Adrenal gland (tissue), 5 donors: ENCODE measurements at regions not wholly inside any gene's neighbourhood (a gene's known extent, or its start where the extent isn't known, plus 50 kb on each side); places are given as distances from the start of the nearest gene placed in this dataset.

ENCODE experiments used
- POLR2A ChIP-seq, 2 donors: fragments of 450-650 bp; IDR thresholded peaks; one replicate each; pipeline ENCODE4 v1.6.1; 2017; ENCODE audit warnings: antibody characterized with exemption in 2 of 2, mild to moderate bottlenecking in 2 of 2, moderate library complexity in 1 of 2
- TF ChIP-seq, protein P1 (sequence below), 6 experiments: fragments of 450-650 bp in 4 of 6; fragments of 200-600 bp in 2 of 6; sonication (generic) in 1 of 6; IDR thresholded peaks; 1 replicate in 5 of 6; 2 replicates in 1 of 6; pipeline versions ENCODE4 v1.5.1 to v1.8.0; 2016 to 2021; ENCODE audit warnings: antibody characterized with exemption in 6 of 6, mild to moderate bottlenecking in 2 of 6, moderate library complexity in 1 of 6
- donor health status: DM: no; HTN: no; CAD: no.

DNA sequence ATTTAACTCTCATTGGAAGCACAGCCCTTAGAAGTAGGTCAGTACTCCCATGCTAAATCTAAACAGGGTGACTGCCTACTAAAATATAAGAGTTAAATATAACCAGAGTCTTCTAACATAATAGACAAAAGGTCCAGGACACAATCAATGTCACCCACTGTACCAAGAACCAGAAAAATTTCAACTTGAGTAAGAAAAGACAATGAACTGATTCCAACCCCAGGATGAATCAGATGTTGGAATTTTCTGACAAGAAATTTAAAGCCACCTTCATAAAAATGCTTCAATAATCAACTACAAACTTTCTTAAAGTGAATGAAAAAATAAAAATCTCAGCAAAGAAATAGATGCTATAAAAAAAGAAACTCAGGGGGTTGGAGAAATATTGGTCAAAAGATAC lies 71.3 kb upstream of the NPAS2 start:
- TF ChIP-seq POLR2A (IDR thresholded peaks at IDR 0.05) = no peak
- TF ChIP-seq, protein P1, sequence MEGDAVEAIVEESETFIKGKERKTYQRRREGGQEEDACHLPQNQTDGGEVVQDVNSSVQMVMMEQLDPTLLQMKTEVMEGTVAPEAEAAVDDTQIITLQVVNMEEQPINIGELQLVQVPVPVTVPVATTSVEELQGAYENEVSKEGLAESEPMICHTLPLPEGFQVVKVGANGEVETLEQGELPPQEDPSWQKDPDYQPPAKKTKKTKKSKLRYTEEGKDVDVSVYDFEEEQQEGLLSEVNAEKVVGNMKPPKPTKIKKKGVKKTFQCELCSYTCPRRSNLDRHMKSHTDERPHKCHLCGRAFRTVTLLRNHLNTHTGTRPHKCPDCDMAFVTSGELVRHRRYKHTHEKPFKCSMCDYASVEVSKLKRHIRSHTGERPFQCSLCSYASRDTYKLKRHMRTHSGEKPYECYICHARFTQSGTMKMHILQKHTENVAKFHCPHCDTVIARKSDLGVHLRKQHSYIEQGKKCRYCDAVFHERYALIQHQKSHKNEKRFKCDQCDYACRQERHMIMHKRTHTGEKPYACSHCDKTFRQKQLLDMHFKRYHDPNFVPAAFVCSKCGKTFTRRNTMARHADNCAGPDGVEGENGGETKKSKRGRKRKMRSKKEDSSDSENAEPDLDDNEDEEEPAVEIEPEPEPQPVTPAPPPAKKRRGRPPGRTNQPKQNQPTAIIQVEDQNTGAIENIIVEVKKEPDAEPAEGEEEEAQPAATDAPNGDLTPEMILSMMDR (IDR thresholded peaks at IDR 0.05) = no peak
